Posterior vena cava (tissue), 2 donors: ENCODE measurements at regions not wholly inside any gene's neighbourhood (a gene's known extent, or its start where the extent isn't known, plus 50 kb on each side); places are given as distances from the start of the nearest gene placed in this dataset.

Experiments used
- DNase-seq: peaks from one replicate; pipeline ENCODE4 v3.0.0-alpha.2; 2020; ENCODE audit warnings: low spot score
- intact Hi-C, 2 donors: fragments of 100-400 bp; cut with DNase I; formaldehyde crosslinking; loops; one replicate each; pipeline versions ENCODE4 v1.14.1 to v1.14.2; 2022 to 2023
- donor health status: DM: yes; HTN: yes; CAD: no.
- donor health status: DM: yes; HTN: yes; CAD: no.

GRCh38 chr9:117492476-117492875 is 77.6 kb upstream of the ASTN2 start:
- no peak for DNase-seq
- intact Hi-C loops: no loop called here

- DNase-seq: no peak
- intact Hi-C loops: no loop called here
Observed at GRCh38 chr9:117491491-117491890, 76.6 kb upstream of the ASTN2 start.

GRCh38 chr9:117490199-117490598 is 75.3 kb upstream of the ASTN2 start:
- intact Hi-C loops: no loop called here
- DNase-seq: no peak

GRCh38 chr9:117488659-117489058 is 73.8 kb upstream of the ASTN2 start:
- intact Hi-C loops: no loop called here
- no peak for DNase-seq

GRCh38 chr9:117487555-117488175 is 72.8 kb upstream of the ASTN2 start:
- peak; percentile 88 for DNase-seq

GRCh38 chr9:117486426-117486825 is 71.6 kb upstream of the ASTN2 start:
- intact Hi-C loops: no loop called here
- DNase-seq: no peak

More at GRCh38 chr9:117487555-117488175, 72.8 kb upstream of the ASTN2 start:
- intact Hi-C loops: no loop called here

- intact Hi-C loops: no loop called here
Observed at GRCh38 chr9:117485176-117485575, 70.3 kb upstream of the ASTN2 start.

GRCh38 chr9:117480729-117481128 is 65.9 kb upstream of the ASTN2 start:
- DNase-seq: no peak
- intact Hi-C loops: no loop called here

More at GRCh38 chr9:117485176-117485575, 70.3 kb upstream of the ASTN2 start:
- no peak for DNase-seq

- no peak for DNase-seq
- intact Hi-C loops: no loop called here
Observed at GRCh38 chr9:117480253-117480652, 65.4 kb upstream of the ASTN2 start.

GRCh38 chr9:117473293-117473692 is 58.4 kb upstream of the ASTN2 start:
- intact Hi-C loops: no loop called here
- no peak for DNase-seq

GRCh38 chr9:117470902-117471301 is 56.0 kb upstream of the ASTN2 start:
- intact Hi-C loops: no loop called here
- no peak for DNase-seq

- intact Hi-C loops: no loop called here
- no peak for DNase-seq
Observed at GRCh38 chr9:117470455-117470854, 55.6 kb upstream of the ASTN2 start.

GRCh38 chr9:117466111-117466510 is 51.3 kb upstream of the ASTN2 start:
- no peak for DNase-seq
- intact Hi-C loops: no loop called here

- intact Hi-C loops: no loop called here
- DNase-seq: no peak
Observed at GRCh38 chr9:117465706-117466105, 50.8 kb upstream of the ASTN2 start.

- intact Hi-C loops: no loop called here
Observed at GRCh38 chr9:117464941-117465616, 50.2 kb upstream of the ASTN2 start.

More at GRCh38 chr9:117464941-117465616, 50.2 kb upstream of the ASTN2 start:
- no peak for DNase-seq
